ENCODE measurements at regions not wholly inside any gene's neighbourhood (a gene's known extent, or its start where the extent isn't known, plus 50 kb on each side); places are given as distances from the start of the nearest gene placed in this dataset.

DNA sequence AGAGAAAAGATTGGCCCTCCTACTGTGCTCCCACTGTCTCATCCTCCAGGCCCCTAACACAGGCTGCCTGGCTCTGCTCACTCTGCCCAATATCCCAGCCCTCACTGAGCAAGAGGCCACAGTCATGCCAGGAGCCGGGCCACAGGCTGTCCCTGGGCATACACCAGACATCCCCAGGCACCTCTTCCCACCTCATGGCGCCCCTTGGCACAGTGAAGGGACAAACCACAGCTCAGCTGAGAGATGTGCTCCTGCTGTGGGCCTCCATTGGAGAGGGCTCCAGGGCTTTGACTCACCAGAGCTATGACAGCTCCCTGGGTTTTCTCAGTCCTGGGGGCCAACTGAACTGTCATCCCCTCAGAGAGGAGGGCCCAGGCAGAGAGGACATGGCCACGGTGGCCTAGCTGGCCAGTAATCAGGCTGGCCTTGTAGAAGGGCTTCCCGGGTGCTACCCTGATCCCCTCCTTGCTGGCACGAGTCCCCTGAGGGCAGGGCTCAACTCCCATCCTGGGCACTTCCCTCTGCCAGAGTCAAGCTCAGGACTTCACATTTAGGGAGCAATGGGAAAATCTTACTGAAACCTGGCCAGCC is 220.9 kb downstream of the TUBA3C start:
- TF ChIP-seq SP1 (IDR thresholded peaks at IDR 0.05; ENCODE audit: low read depth) (no peak), REST (IDR thresholded peaks at IDR 0.05; ENCODE audit: low read depth) (no peak), POLR2AphosphoS5 (IDR thresholded peaks at IDR 0.05; ENCODE audit: low read depth, low read length) (no peak), SRF (IDR thresholded peaks at IDR 0.05; ENCODE audit: low read depth) (no peak), TCF7L2 (IDR thresholded peaks at IDR 0.05; ENCODE audit: borderline replicate concordance, extremely low read depth, insufficient read depth, insufficient read length) (no peak), RAD21 (IDR thresholded peaks at IDR 0.05; ENCODE audit: low read depth) (no peak), EZH2phosphoT487 (IDR thresholded peaks at IDR 0.05; ENCODE audit: borderline replicate concordance) (no peak), SIN3A (IDR thresholded peaks at IDR 0.05; ENCODE audit: low read depth) (no peak), POLR2A (IDR thresholded peaks at IDR 0.05; ENCODE audit: borderline replicate concordance, extremely low read depth, insufficient read depth, insufficient read length) (no peak), YY1 (IDR thresholded peaks at IDR 0.05; ENCODE audit: extremely low read depth, insufficient replicate concordance, low read depth, low read length) (no peak), MAX (IDR thresholded peaks at IDR 0.05) (no peak)
- TF ChIP-seq, protein P1, sequence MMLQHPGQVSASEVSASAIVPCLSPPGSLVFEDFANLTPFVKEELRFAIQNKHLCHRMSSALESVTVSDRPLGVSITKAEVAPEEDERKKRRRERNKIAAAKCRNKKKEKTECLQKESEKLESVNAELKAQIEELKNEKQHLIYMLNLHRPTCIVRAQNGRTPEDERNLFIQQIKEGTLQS (IDR thresholded peaks at IDR 0.05), result no peak
- TF ChIP-seq, protein P2, sequence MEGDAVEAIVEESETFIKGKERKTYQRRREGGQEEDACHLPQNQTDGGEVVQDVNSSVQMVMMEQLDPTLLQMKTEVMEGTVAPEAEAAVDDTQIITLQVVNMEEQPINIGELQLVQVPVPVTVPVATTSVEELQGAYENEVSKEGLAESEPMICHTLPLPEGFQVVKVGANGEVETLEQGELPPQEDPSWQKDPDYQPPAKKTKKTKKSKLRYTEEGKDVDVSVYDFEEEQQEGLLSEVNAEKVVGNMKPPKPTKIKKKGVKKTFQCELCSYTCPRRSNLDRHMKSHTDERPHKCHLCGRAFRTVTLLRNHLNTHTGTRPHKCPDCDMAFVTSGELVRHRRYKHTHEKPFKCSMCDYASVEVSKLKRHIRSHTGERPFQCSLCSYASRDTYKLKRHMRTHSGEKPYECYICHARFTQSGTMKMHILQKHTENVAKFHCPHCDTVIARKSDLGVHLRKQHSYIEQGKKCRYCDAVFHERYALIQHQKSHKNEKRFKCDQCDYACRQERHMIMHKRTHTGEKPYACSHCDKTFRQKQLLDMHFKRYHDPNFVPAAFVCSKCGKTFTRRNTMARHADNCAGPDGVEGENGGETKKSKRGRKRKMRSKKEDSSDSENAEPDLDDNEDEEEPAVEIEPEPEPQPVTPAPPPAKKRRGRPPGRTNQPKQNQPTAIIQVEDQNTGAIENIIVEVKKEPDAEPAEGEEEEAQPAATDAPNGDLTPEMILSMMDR (IDR thresholded peaks at IDR 0.05 in 2 of 3, conservative IDR thresholded peaks at IDR 0.05 in 1 of 3; ENCODE audit: borderline replicate concordance in 1 of 3, insufficient read depth in 1 of 3, low read depth in 2 of 3, low read length in 2 of 3), result no peak
- TF ChIP-seq, protein P3, sequence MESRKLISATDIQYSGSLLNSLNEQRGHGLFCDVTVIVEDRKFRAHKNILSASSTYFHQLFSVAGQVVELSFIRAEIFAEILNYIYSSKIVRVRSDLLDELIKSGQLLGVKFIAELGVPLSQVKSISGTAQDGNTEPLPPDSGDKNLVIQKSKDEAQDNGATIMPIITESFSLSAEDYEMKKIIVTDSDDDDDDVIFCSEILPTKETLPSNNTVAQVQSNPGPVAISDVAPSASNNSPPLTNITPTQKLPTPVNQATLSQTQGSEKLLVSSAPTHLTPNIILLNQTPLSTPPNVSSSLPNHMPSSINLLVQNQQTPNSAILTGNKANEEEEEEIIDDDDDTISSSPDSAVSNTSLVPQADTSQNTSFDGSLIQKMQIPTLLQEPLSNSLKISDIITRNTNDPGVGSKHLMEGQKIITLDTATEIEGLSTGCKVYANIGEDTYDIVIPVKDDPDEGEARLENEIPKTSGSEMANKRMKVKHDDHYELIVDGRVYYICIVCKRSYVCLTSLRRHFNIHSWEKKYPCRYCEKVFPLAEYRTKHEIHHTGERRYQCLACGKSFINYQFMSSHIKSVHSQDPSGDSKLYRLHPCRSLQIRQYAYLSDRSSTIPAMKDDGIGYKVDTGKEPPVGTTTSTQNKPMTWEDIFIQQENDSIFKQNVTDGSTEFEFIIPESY (IDR thresholded peaks at IDR 0.05; ENCODE audit: extremely low read depth, insufficient replicate concordance, low read length), result no peak

All from HCT116 (cell line).